Natural killer cell treated with Interleukin-12 subunit alpha and Interleukin-12 subunit beta and Interleukin-15 and Interleukin-18, amount 100 ng/mL, for 72 hours (primary cell): ENCODE measurements at regions not wholly inside any gene's neighbourhood (a gene's known extent, or its start where the extent isn't known, plus 50 kb on each side); places are given as distances from the start of the nearest gene placed in this dataset.

Experiments
- ATAC-seq, 2 donors: fragments of 150-1000 bp; cut with Tn5 transposase in 1 of 2; sonication (Bioruptor Pico), chemical (Tn5 transposase) in 1 of 2; 2 replicates each; pipeline ENCODE4 v1.10.0; 2021
- DNase-seq: peaks from one replicate; pipeline ENCODE4 v3.0.0; 2022; ENCODE audit warnings: low spot score
- H3K27ac Mint-ChIP-seq, 2 donors: 1 replicate in 1 of 2; 2 replicates in 1 of 2; pipeline ENCODE4 v1.8.0; 2022; ENCODE audit warnings: mixed read lengths in 2 of 2, mild to moderate bottlenecking in 1 of 2, moderate library complexity in 1 of 2
- H3K27me3 Mint-ChIP-seq, 2 donors: 1 replicate in 1 of 2; 2 replicates in 1 of 2; pipeline ENCODE4 v1.8.0; 2022; ENCODE audit warnings: mixed read lengths in 2 of 2
- H3K36me3 Mint-ChIP-seq: one replicate; pipeline ENCODE4 v1.8.0; 2022; ENCODE audit warnings: mixed read lengths
- H3K4me1 Mint-ChIP-seq, 2 donors: 1 replicate in 1 of 2; 2 replicates in 1 of 2; pipeline ENCODE4 v1.8.0; 2022; ENCODE audit warnings: low read depth in 2 of 2, mixed read lengths in 2 of 2, mild to moderate bottlenecking in 1 of 2
- H3K4me3 Mint-ChIP-seq: one replicate; pipeline ENCODE4 v1.8.0; 2022; ENCODE audit warnings: mixed read lengths
- H3K9me3 Mint-ChIP-seq: 2 replicates; pipeline ENCODE4 v1.8.0; 2022; ENCODE audit warnings: mixed read lengths

GRCh38 chr18:45525301-45525700, 90.0 kb upstream of the SLC14A2 start:
- Mint-ChIP-seq H3K27me3 (peaks cover 15 to 20% of the 10 kb centered on the region in 2 donors), H3K27ac (no peak overlapping the region), H3K4me3 (no peak overlapping the region), H3K9me3 (no peaks in the 10 kb centered on the region), H3K36me3 (no peaks in the 10 kb centered on the region), H3K4me1 (no peaks in the 10 kb centered on the region)
- DNase-seq (no peak), ATAC-seq (no peak)

- H3K4me1 Mint-ChIP-seq, result no peaks in the 10 kb centered on the region
- no peaks in the 10 kb centered on the region for H3K9me3 Mint-ChIP-seq
- no peak overlapping the region for H3K27ac Mint-ChIP-seq
- no peaks in the 10 kb centered on the region for H3K36me3 Mint-ChIP-seq
- DNase-seq, result no peak
- ATAC-seq, result no peak
- H3K27me3 Mint-ChIP-seq, result peaks cover 15 to 20% of the 10 kb centered on the region in 2 donors
- H3K4me3 Mint-ChIP-seq, result no peak overlapping the region
Observed at GRCh38 chr18:45526114-45526841, 89.0 kb upstream of the SLC14A2 start.

- no peak for ATAC-seq
- Mint-ChIP-seq H3K4me1 (no peaks in the 10 kb centered on the region), H3K9me3 (no peaks in the 10 kb centered on the region), H3K4me3 (no peak overlapping the region), H3K27me3 (peaks cover 12 to 20% of the 10 kb centered on the region in 2 donors), H3K36me3 (peaks cover 5% of the 10 kb centered on the region), H3K27ac (no peak overlapping the region)
- DNase-seq, result no peak
Observed at GRCh38 chr18:45527891-45528290, 87.4 kb upstream of the SLC14A2 start.

GRCh38 chr18:45528712-45529336, 86.5 kb upstream of the SLC14A2 start:
- no peak for ATAC-seq
- peaks cover 9% of the 10 kb centered on the region for H3K36me3 Mint-ChIP-seq
- H3K27me3 Mint-ChIP-seq, result peaks cover 15 to 22% of the 10 kb centered on the region in 2 donors
- H3K27ac Mint-ChIP-seq, result no peak overlapping the region
- no peaks in the 10 kb centered on the region for H3K4me1 Mint-ChIP-seq
- H3K4me3 Mint-ChIP-seq, result no peak overlapping the region
- peaks cover 6% of the 10 kb centered on the region for H3K9me3 Mint-ChIP-seq
- no peak for DNase-seq

- DNase-seq (no peak), ATAC-seq (no peak)
- peaks cover 5% of the 10 kb centered on the region for H3K9me3 Mint-ChIP-seq
- H3K27me3 Mint-ChIP-seq, result peaks cover 7 to 13% of the 10 kb centered on the region in 2 donors
- no peak overlapping the region for H3K27ac Mint-ChIP-seq
- no peak overlapping the region for H3K4me3 Mint-ChIP-seq
- no peaks in the 10 kb centered on the region for H3K4me1 Mint-ChIP-seq
- peaks cover 10% of the 10 kb centered on the region for H3K36me3 Mint-ChIP-seq
Observed at GRCh38 chr18:45538444-45538843, 76.8 kb upstream of the SLC14A2 start.

- Mint-ChIP-seq H3K27ac (no peak overlapping the region), H3K27me3 (peaks cover 0 to 10% of the 10 kb centered on the region in 2 donors), H3K36me3 (peaks cover 6% of the 10 kb centered on the region), H3K4me1 (no peaks in the 10 kb centered on the region), H3K4me3 (no peak overlapping the region), H3K9me3 (peaks cover 2% of the 10 kb centered on the region)
- ATAC-seq, result no peak
- DNase-seq, result no peak
Observed at GRCh38 chr18:45539491-45539891, 75.8 kb upstream of the SLC14A2 start.

GRCh38 chr18:45540125-45540524, 75.2 kb upstream of the SLC14A2 start:
- Mint-ChIP-seq H3K4me3 (no peak overlapping the region), H3K27ac (no peak overlapping the region), H3K4me1 (no peaks in the 10 kb centered on the region), H3K9me3 (peaks cover 2% of the 10 kb centered on the region), H3K36me3 (peaks cover 6% of the 10 kb centered on the region), H3K27me3 (peaks cover 0 to 10% of the 10 kb centered on the region in 2 donors)
- no peak for DNase-seq
- ATAC-seq, result no peak

GRCh38 chr18:45541421-45541820, 73.9 kb upstream of the SLC14A2 start:
- no peaks in the 10 kb centered on the region for H3K4me1 Mint-ChIP-seq

GRCh38 chr18:45542043-45542442, 73.2 kb upstream of the SLC14A2 start:
- Mint-ChIP-seq H3K27me3 (peaks cover 0 to 5% of the 10 kb centered on the region in 2 donors), H3K4me3 (no peak overlapping the region), H3K9me3 (peaks cover 2% of the 10 kb centered on the region), H3K4me1 (no peaks in the 10 kb centered on the region), H3K36me3 (peaks cover 6% of the 10 kb centered on the region), H3K27ac (no peak overlapping the region)
- no peak for DNase-seq
- no peak for ATAC-seq

More at GRCh38 chr18:45541421-45541820, 73.9 kb upstream of the SLC14A2 start:
- ATAC-seq (no peak), DNase-seq (no peak)
- H3K4me3 Mint-ChIP-seq, result no peak overlapping the region
- peaks cover 0 to 5% of the 10 kb centered on the region in 2 donors for H3K27me3 Mint-ChIP-seq
- H3K9me3 Mint-ChIP-seq, result peaks cover 2% of the 10 kb centered on the region
- peaks cover 6% of the 10 kb centered on the region for H3K36me3 Mint-ChIP-seq
- H3K27ac Mint-ChIP-seq, result no peak overlapping the region

- H3K4me1 Mint-ChIP-seq, result no peaks in the 10 kb centered on the region
- no peaks in the 10 kb centered on the region for H3K9me3 Mint-ChIP-seq
- ATAC-seq (no peak), DNase-seq (no peak)
- no peak overlapping the region for H3K4me3 Mint-ChIP-seq
- H3K36me3 Mint-ChIP-seq, result no peaks in the 10 kb centered on the region
- H3K27me3 Mint-ChIP-seq, result peaks cover 11 to 28% of the 10 kb centered on the region in 2 donors
- no peak overlapping the region for H3K27ac Mint-ChIP-seq
Observed at GRCh38 chr18:45547910-45548309, 67.4 kb upstream of the SLC14A2 start.

- Mint-ChIP-seq H3K36me3 (no peaks in the 10 kb centered on the region), H3K4me3 (no peak overlapping the region), H3K4me1 (no peaks in the 10 kb centered on the region), H3K27me3 (peaks cover 11 to 28% of the 10 kb centered on the region in 2 donors), H3K9me3 (no peaks in the 10 kb centered on the region), H3K27ac (no peak overlapping the region)
- ATAC-seq (no peak), DNase-seq (no peak)
Observed at GRCh38 chr18:45548614-45549013, 66.7 kb upstream of the SLC14A2 start.

GRCh38 chr18:45549290-45549689, 66.0 kb upstream of the SLC14A2 start:
- Mint-ChIP-seq H3K4me1 (no peaks in the 10 kb centered on the region), H3K27me3 (peaks cover 11 to 28% of the 10 kb centered on the region in 2 donors), H3K27ac (no peak overlapping the region), H3K9me3 (no peaks in the 10 kb centered on the region), H3K4me3 (no peak overlapping the region), H3K36me3 (no peaks in the 10 kb centered on the region)
- ATAC-seq (no peak), DNase-seq (no peak)

GRCh38 chr18:45551142-45551815, 64.0 kb upstream of the SLC14A2 start:
- H3K4me3 Mint-ChIP-seq, result no peak overlapping the region
- DNase-seq, result no peak
- ATAC-seq, result no peak
- H3K4me1 Mint-ChIP-seq, result no peaks in the 10 kb centered on the region
- peaks cover 11 to 28% of the 10 kb centered on the region in 2 donors for H3K27me3 Mint-ChIP-seq
- H3K9me3 Mint-ChIP-seq, result no peaks in the 10 kb centered on the region
- no peaks in the 10 kb centered on the region for H3K36me3 Mint-ChIP-seq
- H3K27ac Mint-ChIP-seq, result no peak overlapping the region

GRCh38 chr18:45553723-45554388, 61.4 kb upstream of the SLC14A2 start:
- no peak for DNase-seq
- no peak overlapping the region for H3K27ac Mint-ChIP-seq
- ATAC-seq, result no peak
- peaks cover 3 to 18% of the 10 kb centered on the region in 2 donors for H3K27me3 Mint-ChIP-seq
- no peak overlapping the region for H3K4me3 Mint-ChIP-seq
- no peaks in the 10 kb centered on the region for H3K4me1 Mint-ChIP-seq
- H3K36me3 Mint-ChIP-seq, result no peaks in the 10 kb centered on the region
- H3K9me3 Mint-ChIP-seq, result no peaks in the 10 kb centered on the region
